AG04450 (cell line): ENCODE measurements at regions not wholly inside any gene's neighbourhood (a gene's known extent, or its start where the extent isn't known, plus 50 kb on each side); places are given as distances from the start of the nearest gene placed in this dataset.
A peak's percentile ranks its signal among the peaks of the same experiment; 100 is the strongest.

Source experiments
- CTCF ChIA-PET: fragments of 300-600, 350-600 bp; formaldehyde crosslinking; extraction: SDS; loops from one replicate; lab custom pipeline; 2022; ENCODE audit warnings: antibody characterized with exemption, inconsistent platforms; lab: Charles Lee
- POLR2A ChIA-PET: fragments of 350-600 bp; formaldehyde crosslinking; extraction: SDS; loops from one replicate; lab custom pipeline; 2021; ENCODE audit warnings: antibody characterized with exemption, inconsistent platforms; lab: Yijun Ruan, JAX
- DNase-seq: peaks from one replicate; pipeline ENCODE4 v3.0.0-alpha.2; 2011; ENCODE audit warnings: low read depth, low spot score
- H3K27ac ChIP-seq: one replicate; pipeline ENCODE4 v1.5.1; 2012; ENCODE audit warnings: low read depth, low read length, control low read depth
- H3K27me3 ChIP-seq: one replicate; pipeline ENCODE4 v1.6.0; 2012; ENCODE audit warnings: low read length; ENCODE audit not compliant: control insufficient read depth, insufficient read depth
- H3K4me3 ChIP-seq: 2 replicates; pipeline ENCODE4 v1.5.1; 2011; ENCODE audit warnings: mild to moderate bottlenecking, low read depth, low read length, control low read depth
- H3K9me3 ChIP-seq: 2 replicates; pipeline ENCODE4 v1.5.1; 2012; ENCODE audit warnings: low read length; ENCODE audit not compliant: control insufficient read depth, insufficient read depth
- TF ChIP-seq, protein P1 (sequence below): IDR thresholded peaks from 2 replicates; pipeline ENCODE4 v1.5.1; 2011; ENCODE audit warnings: low read depth, low read length, control low read depth, inconsistent platforms

- H3K27me3 ChIP-seq, result no peaks in the 10 kb centered on the region
- CTCF ChIA-PET, result interaction anchor here (0.5 to 0.9 kb wide), 3 partner anchors 11 to 287 kb away, joined by 5 to 7 read pairs (median 6); no protein-coding TSS in a partner anchor
- TF ChIP-seq, protein P1, sequence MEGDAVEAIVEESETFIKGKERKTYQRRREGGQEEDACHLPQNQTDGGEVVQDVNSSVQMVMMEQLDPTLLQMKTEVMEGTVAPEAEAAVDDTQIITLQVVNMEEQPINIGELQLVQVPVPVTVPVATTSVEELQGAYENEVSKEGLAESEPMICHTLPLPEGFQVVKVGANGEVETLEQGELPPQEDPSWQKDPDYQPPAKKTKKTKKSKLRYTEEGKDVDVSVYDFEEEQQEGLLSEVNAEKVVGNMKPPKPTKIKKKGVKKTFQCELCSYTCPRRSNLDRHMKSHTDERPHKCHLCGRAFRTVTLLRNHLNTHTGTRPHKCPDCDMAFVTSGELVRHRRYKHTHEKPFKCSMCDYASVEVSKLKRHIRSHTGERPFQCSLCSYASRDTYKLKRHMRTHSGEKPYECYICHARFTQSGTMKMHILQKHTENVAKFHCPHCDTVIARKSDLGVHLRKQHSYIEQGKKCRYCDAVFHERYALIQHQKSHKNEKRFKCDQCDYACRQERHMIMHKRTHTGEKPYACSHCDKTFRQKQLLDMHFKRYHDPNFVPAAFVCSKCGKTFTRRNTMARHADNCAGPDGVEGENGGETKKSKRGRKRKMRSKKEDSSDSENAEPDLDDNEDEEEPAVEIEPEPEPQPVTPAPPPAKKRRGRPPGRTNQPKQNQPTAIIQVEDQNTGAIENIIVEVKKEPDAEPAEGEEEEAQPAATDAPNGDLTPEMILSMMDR, result no peak
- DNase-seq, result no peak
- POLR2A ChIA-PET, result no interaction called here
- no peak overlapping the region for H3K27ac ChIP-seq
- no peaks in the 10 kb centered on the region for H3K9me3 ChIP-seq
- no peak overlapping the region for H3K4me3 ChIP-seq
Measured at GRCh38 chr16:85433477-85433876, 179.6 kb upstream of the GSE1 start.

DNA sequence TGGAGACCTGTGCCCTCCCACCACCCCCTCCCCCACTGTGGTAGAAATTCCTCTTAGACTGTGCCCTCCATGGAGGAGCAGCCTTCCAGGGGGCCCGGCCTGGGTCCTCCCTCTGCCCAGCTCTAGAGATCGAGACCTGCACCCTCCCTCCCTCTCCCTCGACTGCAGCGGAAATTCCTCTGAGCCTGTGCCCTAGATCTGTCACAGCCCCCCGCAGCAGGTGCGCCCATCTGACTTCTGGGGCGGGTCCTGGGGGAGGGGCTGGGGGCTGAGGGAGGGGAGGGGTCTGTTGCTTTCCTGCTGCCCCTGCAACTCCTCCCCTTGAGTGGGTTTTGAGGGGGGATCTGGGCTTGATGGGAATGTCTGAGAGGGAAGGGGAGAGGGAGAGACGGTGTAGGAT, 177.8 kb upstream of the GSE1 start:
- no peaks in the 10 kb centered on the region for H3K27me3 ChIP-seq
- DNase-seq, result no peak
- ChIA-PET CTCF (interaction anchor here (0.7 kb wide), 1 partner anchor 14 kb away, joined by 3 read pairs; no protein-coding TSS in a partner anchor), POLR2A (no interaction called here)
- H3K4me3 ChIP-seq, result no peak overlapping the region
- TF ChIP-seq, protein P1, result no peak
- no peaks in the 10 kb centered on the region; the same call in 1 of the 2 replicates for H3K9me3 ChIP-seq
- H3K27ac ChIP-seq, result no peak overlapping the region

GRCh38 chr16:85435700-85436099, 177.4 kb upstream of the GSE1 start:
- H3K27ac ChIP-seq, result peak overlapping the region; percentile 21
- DNase-seq, result no peak
- CTCF ChIA-PET, result interaction anchor here (0.7 kb wide), 1 partner anchor 14 kb away, joined by 3 read pairs; no protein-coding TSS in a partner anchor
- no peaks in the 10 kb centered on the region for H3K27me3 ChIP-seq
- TF ChIP-seq, protein P1, result no peak
- H3K9me3 ChIP-seq, result no peaks in the 10 kb centered on the region; the same call in 1 of the 2 replicates
- no peak overlapping the region for H3K4me3 ChIP-seq
- POLR2A ChIA-PET, result no interaction called here

DNA sequence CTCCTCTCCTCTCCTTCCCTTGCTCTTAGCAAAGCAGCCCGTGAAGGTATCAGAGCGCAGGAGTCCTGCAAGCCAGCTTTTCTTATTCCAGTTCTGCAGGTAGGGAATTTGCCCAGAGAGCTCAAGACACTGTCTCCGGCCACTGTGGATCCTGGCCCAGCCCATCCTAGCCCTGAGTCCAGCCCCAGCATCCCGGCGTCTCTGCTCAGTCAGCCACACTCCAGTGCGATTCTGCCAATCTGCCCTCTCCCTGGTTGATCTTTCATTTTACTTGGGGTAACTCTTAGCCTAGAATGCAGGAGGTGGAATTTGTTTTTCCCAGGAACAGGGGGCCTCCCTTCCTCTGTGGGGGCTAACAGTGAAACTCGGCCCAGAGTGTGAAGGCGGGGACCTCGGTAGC, 176.9 kb upstream of the GSE1 start:
- DNase-seq, result no peak
- TF ChIP-seq, protein P1, result no peak
- ChIA-PET CTCF (interaction anchor here (0.6 to 2.1 kb wide), 3 partner anchors 15 to 283 kb away, joined by 3 to 7 read pairs (median 3); no protein-coding TSS in a partner anchor), POLR2A (no interaction called here)
- Histone ChIP-seq H3K9me3 (no peaks in the 10 kb centered on the region; the same call in 1 of the 2 replicates), H3K27me3 (no peaks in the 10 kb centered on the region), H3K27ac (no peak overlapping the region), H3K4me3 (no peak overlapping the region)

DNA sequence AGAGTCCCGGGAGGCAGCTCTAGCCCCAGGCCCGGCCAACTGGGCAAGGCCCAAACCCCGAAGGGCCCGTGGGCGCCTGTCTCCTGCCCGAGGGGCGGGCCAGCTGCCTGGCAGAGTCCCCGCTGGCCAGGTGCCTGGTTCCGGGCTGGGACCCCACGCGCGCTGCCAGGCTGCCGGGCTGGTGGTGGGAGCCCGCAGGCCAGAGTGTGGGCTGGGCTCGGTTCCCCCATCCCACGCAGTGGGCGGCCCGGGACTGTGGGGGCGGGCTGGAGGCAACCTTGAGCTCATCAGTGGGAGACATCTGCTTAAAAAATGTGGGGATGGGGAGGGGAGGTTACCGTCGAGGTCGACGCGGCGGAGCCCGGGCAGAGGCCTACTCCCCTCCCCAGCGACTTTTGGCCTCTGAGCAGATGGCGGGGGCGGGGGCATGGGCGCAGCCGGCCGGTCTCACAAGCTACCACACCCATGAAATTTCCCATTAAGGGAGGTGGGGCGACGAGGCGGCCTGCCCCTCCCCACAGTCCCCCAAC, 176.4 kb upstream of the GSE1 start:
- Histone ChIP-seq H3K9me3 (no peaks in the 10 kb centered on the region; the same call in 1 of the 2 replicates), H3K4me3 (no peak overlapping the region), H3K27ac (no peak overlapping the region), H3K27me3 (no peaks in the 10 kb centered on the region)
- TF ChIP-seq, protein P1, result no peak
- ChIA-PET POLR2A (no interaction called here), CTCF (interaction anchor here (0.6 to 2.1 kb wide), 3 partner anchors 16 to 282 kb away, joined by 3 to 7 read pairs (median 3); no protein-coding TSS in a partner anchor)
- no peak for DNase-seq
